Liver (tissue), 7 donors: ENCODE measurements at regions not wholly inside any gene's neighbourhood (a gene's known extent, or its start where the extent isn't known, plus 50 kb on each side); places are given as distances from the start of the nearest gene placed in this dataset.

Experiments
- DNase-seq: peaks from one replicate; pipeline ENCODE4 v3.0.0-alpha.2; 2017; ENCODE audit warnings: low spot score
- H3K27ac ChIP-seq, 2 donors: one replicate each; pipeline ENCODE4 v1.7.0; 2013; ENCODE audit warnings: inconsistent platforms in 2 of 2, low read length in 2 of 2, control low read depth in 1 of 2, low read depth in 1 of 2, mild to moderate bottlenecking in 1 of 2
- H3K27me3 ChIP-seq, 4 donors: one replicate each; pipeline versions ENCODE4 v1.6.1 to v1.7.0; 2013; ENCODE audit warnings: low read length in 3 of 4, inconsistent platforms in 1 of 4, mild to moderate bottlenecking in 1 of 4, moderate library complexity in 1 of 4; ENCODE audit not compliant: control insufficient read depth in 4 of 4, insufficient read depth in 4 of 4
- H3K36me3 ChIP-seq, 4 donors: one replicate each; pipeline versions ENCODE4 v1.6.1 to v1.7.0; 2013; ENCODE audit warnings: low read length in 3 of 4, mild to moderate bottlenecking in 3 of 4, low read depth in 1 of 4, moderate library complexity in 1 of 4; ENCODE audit not compliant: control insufficient read depth in 4 of 4, insufficient read depth in 3 of 4
- H3K4me1 ChIP-seq, 4 donors: one replicate each; pipeline versions ENCODE4 v1.6.1 to v1.7.0; 2013; ENCODE audit warnings: low read length in 3 of 4, mild to moderate bottlenecking in 3 of 4, moderate library complexity in 1 of 4; ENCODE audit not compliant: control insufficient read depth in 4 of 4, insufficient read depth in 4 of 4
- H3K4me3 ChIP-seq, 3 donors: one replicate each; pipeline versions ENCODE4 v1.6.1 to v1.7.0; 2013; ENCODE audit warnings: low read length in 3 of 3, control low read depth in 1 of 3, low read depth in 1 of 3, mild to moderate bottlenecking in 1 of 3
- H3K9ac ChIP-seq, 2 donors: one replicate each; pipeline ENCODE4 v1.7.0; 2013; ENCODE audit warnings: low read length in 2 of 2, mild to moderate bottlenecking in 2 of 2, moderate library complexity in 2 of 2, control low read depth in 1 of 2, low read depth in 1 of 2
- H3K9me3 ChIP-seq, 4 donors: one replicate each; pipeline versions ENCODE4 v1.6.1 to v1.7.0; 2013; ENCODE audit warnings: low read length in 3 of 4; ENCODE audit not compliant: control insufficient read depth in 4 of 4
- EGR1 ChIP-seq, 2 donors: IDR thresholded peaks; 2 replicates each; pipeline ENCODE4 v1.6.1; 2016 to 2018; ENCODE audit warnings: antibody characterized with exemption in 2 of 2, low read depth in 2 of 2
- FOXA1 ChIP-seq: IDR thresholded peaks from 2 replicates; pipeline ENCODE4 v1.6.1; 2016; ENCODE audit warnings: antibody characterized with exemption
- FOXA2 ChIP-seq: IDR thresholded peaks from 2 replicates; pipeline ENCODE4 v1.6.1; 2016; ENCODE audit warnings: antibody characterized with exemption
- GABPA ChIP-seq, 2 donors: IDR thresholded peaks in 1 of 2; conservative IDR thresholded peaks in 1 of 2; 2 replicates each; pipeline ENCODE4 v1.6.1; 2016; ENCODE audit warnings: antibody characterized with exemption in 2 of 2, mild to moderate bottlenecking in 1 of 2, moderate library complexity in 1 of 2
- HNF4A ChIP-seq, 2 donors: conservative IDR thresholded peaks; 2 replicates each; pipeline ENCODE4 v1.6.1; 2016; ENCODE audit warnings: antibody characterized with exemption in 2 of 2, mild to moderate bottlenecking in 2 of 2
- HNF4G ChIP-seq: IDR thresholded peaks from 2 replicates; pipeline ENCODE4 v1.6.1; 2016; ENCODE audit warnings: antibody characterized with exemption
- NR2F2 ChIP-seq: IDR thresholded peaks from 2 replicates; pipeline ENCODE4 v1.6.1; 2016; ENCODE audit warnings: antibody characterized with exemption
- RAD21 ChIP-seq, 2 donors: IDR thresholded peaks; 2 replicates each; pipeline ENCODE4 v1.6.1; 2016; ENCODE audit warnings: antibody characterized with exemption in 2 of 2, mild to moderate bottlenecking in 2 of 2
- RXRA ChIP-seq, 2 donors: IDR thresholded peaks; 2 replicates each; pipeline ENCODE4 v1.6.1; 2017 to 2018; ENCODE audit warnings: antibody characterized with exemption in 2 of 2, mild to moderate bottlenecking in 1 of 2
- SP1 ChIP-seq: IDR thresholded peaks from 2 replicates; pipeline ENCODE4 v1.6.1; 2018; ENCODE audit warnings: antibody characterized with exemption, mild to moderate bottlenecking
- TAF1 ChIP-seq: conservative IDR thresholded peaks from 2 replicates; pipeline ENCODE4 v1.6.1; 2016; ENCODE audit warnings: antibody characterized with exemption, mild to moderate bottlenecking
- YY1 ChIP-seq: IDR thresholded peaks from 2 replicates; pipeline ENCODE4 v1.6.1; 2016; ENCODE audit warnings: antibody characterized with exemption, mild to moderate bottlenecking
- WGBS: extraction: QIAGEN DNeasy Blood & Tissue Kit; methylation state at CpG from one replicate; pipeline ENCODE4 v1.1.7; 2013; 5-methylcytosine and 5-hydroxymethylcytosine counted together
- TF ChIP-seq, protein P1 (sequence below): IDR thresholded peaks from 2 replicates; pipeline ENCODE4 v1.6.1; 2016; ENCODE audit warnings: antibody characterized with exemption
- TF ChIP-seq, protein P2 (sequence below): IDR thresholded peaks from 2 replicates; pipeline ENCODE4 v1.6.1; 2016; ENCODE audit warnings: antibody characterized with exemption, mild to moderate bottlenecking
- TF ChIP-seq, protein P3 (sequence below): IDR thresholded peaks from 2 replicates; pipeline ENCODE4 v1.6.1; 2016; ENCODE audit warnings: antibody characterized with exemption
- donor health status: healthy.
- donor health status: healthy.
- donor health status: healthy.
- donor health status: healthy.

DNA sequence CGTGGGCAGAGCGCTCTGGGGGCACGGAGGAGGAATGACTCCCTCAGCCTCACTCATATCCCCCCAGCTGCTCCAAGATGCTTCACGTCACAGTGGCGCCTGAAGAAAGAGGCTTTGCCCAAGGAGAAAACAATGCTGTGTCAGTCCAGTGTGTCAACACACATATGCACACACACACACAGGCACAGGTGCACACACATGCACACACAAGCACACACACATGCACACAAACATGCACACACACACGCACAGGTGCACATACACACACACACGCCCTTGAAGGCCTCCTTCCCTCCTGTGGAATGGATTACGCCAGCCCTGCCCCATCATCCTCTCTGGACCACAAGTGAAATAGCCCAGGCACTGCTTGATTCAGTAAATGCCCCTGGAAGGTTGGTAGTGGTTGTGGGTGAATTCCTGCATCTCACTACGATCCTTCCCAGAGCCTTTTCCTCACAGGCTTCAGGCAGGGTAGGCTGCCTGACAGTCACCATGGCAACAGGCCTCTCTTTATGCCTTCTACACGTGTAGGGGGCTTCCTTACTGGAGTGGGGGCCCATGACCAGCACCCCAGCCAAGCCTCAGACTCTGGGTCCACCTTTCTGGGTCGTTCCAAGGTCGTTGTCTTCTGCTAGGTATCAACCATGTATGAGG lies 371.5 kb upstream of the PODXL start:
- no peak for DNase-seq
- Histone ChIP-seq H3K27ac (no peak overlapping the region), H3K36me3 (no peaks in the 10 kb centered on the region), H3K9ac (no peak overlapping the region), H3K9me3 (peaks cover 0 to 2% (median 1%) of the 10 kb centered on the region in 4 donors), H3K4me1 (no peaks in the 10 kb centered on the region), H3K27me3 (peaks cover 0 to 5% (median 2%) of the 10 kb centered on the region in 4 donors), H3K4me3 (no peak overlapping the region)
- 66% methylated on average over 12 of the region's 12 CpGs for WGBS
- TF ChIP-seq, protein P1, sequence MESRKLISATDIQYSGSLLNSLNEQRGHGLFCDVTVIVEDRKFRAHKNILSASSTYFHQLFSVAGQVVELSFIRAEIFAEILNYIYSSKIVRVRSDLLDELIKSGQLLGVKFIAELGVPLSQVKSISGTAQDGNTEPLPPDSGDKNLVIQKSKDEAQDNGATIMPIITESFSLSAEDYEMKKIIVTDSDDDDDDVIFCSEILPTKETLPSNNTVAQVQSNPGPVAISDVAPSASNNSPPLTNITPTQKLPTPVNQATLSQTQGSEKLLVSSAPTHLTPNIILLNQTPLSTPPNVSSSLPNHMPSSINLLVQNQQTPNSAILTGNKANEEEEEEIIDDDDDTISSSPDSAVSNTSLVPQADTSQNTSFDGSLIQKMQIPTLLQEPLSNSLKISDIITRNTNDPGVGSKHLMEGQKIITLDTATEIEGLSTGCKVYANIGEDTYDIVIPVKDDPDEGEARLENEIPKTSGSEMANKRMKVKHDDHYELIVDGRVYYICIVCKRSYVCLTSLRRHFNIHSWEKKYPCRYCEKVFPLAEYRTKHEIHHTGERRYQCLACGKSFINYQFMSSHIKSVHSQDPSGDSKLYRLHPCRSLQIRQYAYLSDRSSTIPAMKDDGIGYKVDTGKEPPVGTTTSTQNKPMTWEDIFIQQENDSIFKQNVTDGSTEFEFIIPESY, result no peak
- TF ChIP-seq YY1, result no peak

DNA sequence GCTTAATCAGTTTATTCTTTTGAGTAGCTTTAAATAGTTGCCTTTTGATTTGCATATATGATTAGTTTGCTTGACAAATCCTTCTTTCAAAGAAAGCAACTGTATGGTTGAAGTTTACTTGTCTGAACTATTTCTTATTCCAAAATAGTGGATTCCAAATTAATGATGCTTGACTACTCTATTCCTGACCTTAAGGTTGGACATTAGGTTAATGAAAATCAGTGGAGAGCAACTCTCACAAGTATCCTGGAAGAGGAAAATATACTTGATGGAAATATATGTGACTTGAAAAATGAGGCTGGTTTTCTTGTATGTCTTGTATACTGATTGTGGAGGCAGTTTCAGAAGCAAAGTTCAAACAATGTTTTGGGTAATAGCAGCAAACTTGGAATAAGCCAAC lies 369.2 kb upstream of the PODXL start:
- H3K36me3 ChIP-seq, result no peaks in the 10 kb centered on the region
- DNase-seq, result no peak
- TF ChIP-seq, protein P1, result no peak
- TF ChIP-seq EGR1 (IDR thresholded peaks at IDR 0.05; ENCODE audit: low read depth in 2 of 2) (no peak), HNF4A (conservative IDR thresholded peaks at IDR 0.05) (no peak), TAF1 (no peak), FOXA1 (no peak), HNF4G (no peak), RXRA (IDR thresholded peaks at IDR 0.05) (no peak), SP1 (no peak), GABPA (IDR thresholded peaks at IDR 0.05 in 1 of 2, conservative IDR thresholded peaks at IDR 0.05 in 1 of 2) (no peak), FOXA2 (no peak), NR2F2 (no peak), RAD21 (IDR thresholded peaks at IDR 0.05) (no peak)
- TF ChIP-seq, protein P2, sequence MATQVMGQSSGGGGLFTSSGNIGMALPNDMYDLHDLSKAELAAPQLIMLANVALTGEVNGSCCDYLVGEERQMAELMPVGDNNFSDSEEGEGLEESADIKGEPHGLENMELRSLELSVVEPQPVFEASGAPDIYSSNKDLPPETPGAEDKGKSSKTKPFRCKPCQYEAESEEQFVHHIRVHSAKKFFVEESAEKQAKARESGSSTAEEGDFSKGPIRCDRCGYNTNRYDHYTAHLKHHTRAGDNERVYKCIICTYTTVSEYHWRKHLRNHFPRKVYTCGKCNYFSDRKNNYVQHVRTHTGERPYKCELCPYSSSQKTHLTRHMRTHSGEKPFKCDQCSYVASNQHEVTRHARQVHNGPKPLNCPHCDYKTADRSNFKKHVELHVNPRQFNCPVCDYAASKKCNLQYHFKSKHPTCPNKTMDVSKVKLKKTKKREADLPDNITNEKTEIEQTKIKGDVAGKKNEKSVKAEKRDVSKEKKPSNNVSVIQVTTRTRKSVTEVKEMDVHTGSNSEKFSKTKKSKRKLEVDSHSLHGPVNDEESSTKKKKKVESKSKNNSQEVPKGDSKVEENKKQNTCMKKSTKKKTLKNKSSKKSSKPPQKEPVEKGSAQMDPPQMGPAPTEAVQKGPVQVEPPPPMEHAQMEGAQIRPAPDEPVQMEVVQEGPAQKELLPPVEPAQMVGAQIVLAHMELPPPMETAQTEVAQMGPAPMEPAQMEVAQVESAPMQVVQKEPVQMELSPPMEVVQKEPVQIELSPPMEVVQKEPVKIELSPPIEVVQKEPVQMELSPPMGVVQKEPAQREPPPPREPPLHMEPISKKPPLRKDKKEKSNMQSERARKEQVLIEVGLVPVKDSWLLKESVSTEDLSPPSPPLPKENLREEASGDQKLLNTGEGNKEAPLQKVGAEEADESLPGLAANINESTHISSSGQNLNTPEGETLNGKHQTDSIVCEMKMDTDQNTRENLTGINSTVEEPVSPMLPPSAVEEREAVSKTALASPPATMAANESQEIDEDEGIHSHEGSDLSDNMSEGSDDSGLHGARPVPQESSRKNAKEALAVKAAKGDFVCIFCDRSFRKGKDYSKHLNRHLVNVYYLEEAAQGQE, result no peak
- TF ChIP-seq, protein P3, sequence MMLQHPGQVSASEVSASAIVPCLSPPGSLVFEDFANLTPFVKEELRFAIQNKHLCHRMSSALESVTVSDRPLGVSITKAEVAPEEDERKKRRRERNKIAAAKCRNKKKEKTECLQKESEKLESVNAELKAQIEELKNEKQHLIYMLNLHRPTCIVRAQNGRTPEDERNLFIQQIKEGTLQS, result no peak

More for the DNA sequence above, 369.2 kb upstream of the PODXL start:
- no peaks in the 10 kb centered on the region for H3K4me1 ChIP-seq
- peaks cover 0 to 3% (median 2%) of the 10 kb centered on the region in 4 donors for H3K27me3 ChIP-seq
- H3K9me3 ChIP-seq, result peaks cover 0 to 2% (median 1%) of the 10 kb centered on the region in 4 donors
- no peak overlapping the region for H3K27ac ChIP-seq
- no peak overlapping the region for H3K9ac ChIP-seq
- H3K4me3 ChIP-seq, result no peak overlapping the region
